Lower leg skin (tissue), 4 donors: ENCODE measurements at regions not wholly inside any gene's neighbourhood (a gene's known extent, or its start where the extent isn't known, plus 50 kb on each side); places are given as distances from the start of the nearest gene placed in this dataset.

Experiments
- DNase-seq, 2 donors: peaks; one replicate each; pipeline ENCODE4 v3.0.0-alpha.2; 2019; ENCODE audit warnings: low spot score in 2 of 2
- H3K4me3 ChIP-seq: fragments of 200-600 bp; sonication (generic); 2 replicates; pipeline ENCODE4 v1.5.1; 2017; ENCODE audit warnings: mild to moderate bottlenecking, low read depth; ENCODE audit not compliant: poor library complexity, severe bottlenecking
- CTCF ChIP-seq, 3 donors: fragments of 450-650 bp; IDR thresholded peaks; one replicate each; pipeline ENCODE4 v1.5.1; 2016; ENCODE audit warnings: antibody characterized with exemption in 3 of 3, mild to moderate bottlenecking in 3 of 3, moderate library complexity in 2 of 3
- POLR2A ChIP-seq, 2 donors: fragments of 450-650 bp; IDR thresholded peaks; one replicate each; pipeline ENCODE4 v1.6.1; 2016 to 2017; ENCODE audit warnings: antibody characterized with exemption in 2 of 2, mild to moderate bottlenecking in 1 of 2, moderate library complexity in 1 of 2
- WGBS, 2 donors: methylation state at CpG; one replicate each; pipeline ENCODE4 v1.1.5; 2018; 5-methylcytosine and 5-hydroxymethylcytosine counted together
- intact Hi-C: fragments of 100-400 bp; cut with DNase I; formaldehyde crosslinking; loops from one replicate; pipeline ENCODE4 v1.15.0; 2023; ENCODE audit warnings: low total_unique reads

GRCh38 chr1:223010582-223011504, 132.2 kb downstream of the TLR5 start:
- intact Hi-C loops: no loop called here
- WGBS, 2 donors: 28 to 32% methylated on average over 8 of the region's 8 CpGs
- DNase-seq: no peak
- no peak for TF ChIP-seq CTCF (IDR thresholded peaks at IDR 0.05)
- no peak for TF ChIP-seq POLR2A (IDR thresholded peaks at IDR 0.05)
- no peak overlapping the region for H3K4me3 ChIP-seq

GRCh38 chr1:223011505-223011856, 131.6 kb downstream of the TLR5 start:
- 32 to 34% methylated on average over 5 of the region's 5 CpGs for WGBS, 2 donors
- no peak for DNase-seq
- no peak overlapping the region for H3K4me3 ChIP-seq
- intact Hi-C loops: no loop called here
- TF ChIP-seq CTCF (IDR thresholded peaks at IDR 0.05) (no peak), POLR2A (IDR thresholded peaks at IDR 0.05) (no peak)

- TF ChIP-seq CTCF (IDR thresholded peaks at IDR 0.05): no peak
- TF ChIP-seq POLR2A (IDR thresholded peaks at IDR 0.05): no peak
- no peak overlapping the region for H3K4me3 ChIP-seq
- intact Hi-C loops: no loop called here
- WGBS, 2 donors: 90 to 91% methylated on average over 6 of the region's 6 CpGs
- DNase-seq: no peak
These were observed 130.8 kb downstream of the TLR5 start for GRCh38 chr1:223012176-223012788.

GRCh38 chr1:223012938-223013337, 130.1 kb downstream of the TLR5 start:
- DNase-seq: no peak
- intact Hi-C loops: no loop called here
- H3K4me3 ChIP-seq: no peak overlapping the region
- 73 to 88% methylated on average over 2 of the region's 2 CpGs for WGBS, 2 donors
- TF ChIP-seq POLR2A (IDR thresholded peaks at IDR 0.05) (no peak), CTCF (IDR thresholded peaks at IDR 0.05) (no peak)

GRCh38 chr1:223014142-223014873, 128.7 kb downstream of the TLR5 start:
- intact Hi-C loops: no loop called here
- 95 to 96% methylated on average over 4 of the region's 4 CpGs for WGBS, 2 donors
- H3K4me3 ChIP-seq: no peak overlapping the region
- no peak for DNase-seq
- TF ChIP-seq CTCF (IDR thresholded peaks at IDR 0.05) (no peak), POLR2A (IDR thresholded peaks at IDR 0.05) (no peak)
